Stomach (tissue), 8 donors: ENCODE measurements at regions not wholly inside any gene's neighbourhood (a gene's known extent, or its start where the extent isn't known, plus 50 kb on each side); places are given as distances from the start of the nearest gene placed in this dataset.
"Not testable (repeated sequence)": the region's sequence is repeated elsewhere in the genome, so short reads cannot be mapped to it uniquely, and the experiment has no call there.

Source experiments
- DNase-seq, 2 donors: peaks; one replicate each; pipeline versions ENCODE4 v3.0.0 to v3.0.0-alpha.2; 2013 to 2019
- H3K27ac ChIP-seq, 5 donors: fragments of 200-600 bp in 4 of 5; sonication (generic) in 4 of 5; one replicate each; pipeline ENCODE4 v1.5.1; 2013 to 2019; ENCODE audit warnings: mild to moderate bottlenecking in 1 of 5, moderate library complexity in 1 of 5
- H3K27me3 ChIP-seq, 3 donors: fragments of 200-600 bp; sonication (generic); one replicate each; pipeline ENCODE4 v1.5.1; 2017 to 2019; ENCODE audit warnings: mixed run types in 1 of 3
- H3K36me3 ChIP-seq, 4 donors: fragments of 200-600 bp; sonication (generic); 1 replicate in 3 of 4; 2 replicates in 1 of 4; pipeline ENCODE4 v1.5.1; 2016 to 2019
- H3K4me1 ChIP-seq, 4 donors: fragments of 200-600 bp; sonication (generic); one replicate each; pipeline ENCODE4 v1.5.1; 2016 to 2019
- H3K4me3 ChIP-seq, 4 donors: fragments of 200-600 bp; sonication (generic) in 3 of 4; one replicate each; pipeline ENCODE4 v1.5.1; 2016 to 2019; ENCODE audit warnings: mild to moderate bottlenecking in 1 of 4
- H3K9me3 ChIP-seq, 4 donors: fragments of 200-600 bp; sonication (generic); one replicate each; pipeline ENCODE4 v1.5.1; 2016 to 2019
- EP300 ChIP-seq: sonication (generic); formaldehyde crosslinking; IDR thresholded peaks from one replicate; pipeline ENCODE4 v1.6.1; 2017; ENCODE audit warnings: antibody characterized with exemption
- POLR2A ChIP-seq, 4 donors: fragments of 450-650 bp; IDR thresholded peaks; one replicate each; pipeline ENCODE4 v1.6.1; 2016; ENCODE audit warnings: antibody characterized with exemption in 4 of 4, control low read depth in 2 of 4, mild to moderate bottlenecking in 1 of 4, moderate library complexity in 1 of 4
- POLR2AphosphoS5 ChIP-seq, 3 donors: sonication (generic); formaldehyde crosslinking; IDR thresholded peaks; one replicate each; pipeline ENCODE4 v1.6.1; 2016; ENCODE audit warnings: antibody characterized with exemption in 3 of 3
- WGBS, 5 donors: extraction: QIAGEN DNeasy Blood & Tissue Kit in 3 of 5; methylation state at CpG; one replicate each; pipeline versions ENCODE4 v1.1.5 to v1.1.7; 2013 to 2018; 5-methylcytosine and 5-hydroxymethylcytosine counted together
- intact Hi-C: fragments of 100-400 bp; cut with DNase I; formaldehyde crosslinking; loops from one replicate; pipeline ENCODE4 v1.15.1; 2023; ENCODE audit warnings: low total_unique reads
- TF ChIP-seq, protein P1 (sequence below), 7 experiments: fragments of 450-650 bp in 4 of 7; fragments of 200-600 bp in 3 of 7; sonication (generic) in 3 of 7; IDR thresholded peaks; one replicate each; pipeline ENCODE4 v1.5.1; 2016 to 2019; ENCODE audit warnings: antibody characterized with exemption in 7 of 7, control low read depth in 2 of 7, mild to moderate bottlenecking in 1 of 7
- donor health status: healthy with polysubstance abuse.
- donor health status: Bipolar disorder and iron deficiency.
- donor health status: healthy.

DNA sequence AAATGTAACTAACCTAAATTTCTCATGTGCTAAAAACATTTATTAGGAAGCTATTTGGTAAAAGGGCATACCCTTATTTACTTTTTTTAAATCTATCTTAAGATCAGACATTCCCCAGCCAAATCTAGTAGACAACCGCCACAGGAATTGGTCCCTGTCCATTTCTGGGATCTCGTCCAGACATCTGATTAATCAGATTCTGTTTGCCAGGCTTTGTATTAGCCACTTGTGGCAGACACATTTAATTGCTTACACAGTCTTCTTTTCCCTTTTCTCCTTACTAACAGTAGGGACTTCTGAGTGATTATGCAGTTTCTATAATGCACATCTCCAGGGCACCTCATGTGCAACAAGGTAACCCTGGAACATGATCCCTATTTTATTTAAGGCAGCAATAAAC is 449.0 kb upstream of the RGS18 start:
- no peaks in the 10 kb centered on the region for H3K36me3 ChIP-seq
- H3K4me1 ChIP-seq = no peaks in the 10 kb centered on the region
- intact Hi-C loops = no loop called here
- DNase-seq = no peak
- WGBS, 5 donors = 56 to 65% (median 58%) methylated on average over 2 of the region's 2 CpGs
- H3K27ac ChIP-seq = no peak overlapping the region
- H3K4me3 ChIP-seq = no peak overlapping the region
- H3K27me3 ChIP-seq = no peaks in the 10 kb centered on the region
- no peaks in the 10 kb centered on the region for H3K9me3 ChIP-seq
- TF ChIP-seq POLR2AphosphoS5 (IDR thresholded peaks at IDR 0.05) = no peak
- TF ChIP-seq, protein P1, sequence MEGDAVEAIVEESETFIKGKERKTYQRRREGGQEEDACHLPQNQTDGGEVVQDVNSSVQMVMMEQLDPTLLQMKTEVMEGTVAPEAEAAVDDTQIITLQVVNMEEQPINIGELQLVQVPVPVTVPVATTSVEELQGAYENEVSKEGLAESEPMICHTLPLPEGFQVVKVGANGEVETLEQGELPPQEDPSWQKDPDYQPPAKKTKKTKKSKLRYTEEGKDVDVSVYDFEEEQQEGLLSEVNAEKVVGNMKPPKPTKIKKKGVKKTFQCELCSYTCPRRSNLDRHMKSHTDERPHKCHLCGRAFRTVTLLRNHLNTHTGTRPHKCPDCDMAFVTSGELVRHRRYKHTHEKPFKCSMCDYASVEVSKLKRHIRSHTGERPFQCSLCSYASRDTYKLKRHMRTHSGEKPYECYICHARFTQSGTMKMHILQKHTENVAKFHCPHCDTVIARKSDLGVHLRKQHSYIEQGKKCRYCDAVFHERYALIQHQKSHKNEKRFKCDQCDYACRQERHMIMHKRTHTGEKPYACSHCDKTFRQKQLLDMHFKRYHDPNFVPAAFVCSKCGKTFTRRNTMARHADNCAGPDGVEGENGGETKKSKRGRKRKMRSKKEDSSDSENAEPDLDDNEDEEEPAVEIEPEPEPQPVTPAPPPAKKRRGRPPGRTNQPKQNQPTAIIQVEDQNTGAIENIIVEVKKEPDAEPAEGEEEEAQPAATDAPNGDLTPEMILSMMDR (IDR thresholded peaks at IDR 0.05) = no peak

DNA sequence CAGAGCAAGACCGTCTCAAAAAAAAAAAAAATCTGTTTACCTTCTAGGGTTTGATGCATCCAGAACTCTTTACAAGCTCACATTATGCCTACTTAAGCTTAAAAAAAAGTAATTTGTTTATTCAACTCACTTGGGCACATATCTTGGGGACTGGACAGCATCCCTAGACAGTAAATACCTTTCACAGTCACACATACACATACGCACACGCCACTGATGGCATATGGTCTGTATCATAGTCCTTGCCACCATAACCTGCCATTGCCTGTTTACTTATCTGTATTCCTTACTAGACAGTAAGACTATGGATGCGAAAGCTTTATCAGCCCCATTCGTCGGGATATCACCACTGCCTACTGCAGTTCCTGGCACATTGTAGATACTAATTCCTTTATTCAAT is 446.3 kb upstream of the RGS18 start:
- H3K4me3 ChIP-seq = no peak overlapping the region
- no peaks in the 10 kb centered on the region for H3K4me1 ChIP-seq
- no peak for DNase-seq
- H3K27ac ChIP-seq = no peak overlapping the region
- H3K36me3 ChIP-seq = no peaks in the 10 kb centered on the region
- TF ChIP-seq EP300 (no peak), POLR2AphosphoS5 (IDR thresholded peaks at IDR 0.05) (no peak), POLR2A (IDR thresholded peaks at IDR 0.05) (no peak)
- TF ChIP-seq, protein P1 (IDR thresholded peaks at IDR 0.05) = no peak
- no peaks in the 10 kb centered on the region for H3K9me3 ChIP-seq
- no peaks in the 10 kb centered on the region for H3K27me3 ChIP-seq
- intact Hi-C loops = no loop called here
- WGBS, 5 donors = 77 to 85% (median 82%) methylated on average over 6 of the region's 6 CpGs

DNA sequence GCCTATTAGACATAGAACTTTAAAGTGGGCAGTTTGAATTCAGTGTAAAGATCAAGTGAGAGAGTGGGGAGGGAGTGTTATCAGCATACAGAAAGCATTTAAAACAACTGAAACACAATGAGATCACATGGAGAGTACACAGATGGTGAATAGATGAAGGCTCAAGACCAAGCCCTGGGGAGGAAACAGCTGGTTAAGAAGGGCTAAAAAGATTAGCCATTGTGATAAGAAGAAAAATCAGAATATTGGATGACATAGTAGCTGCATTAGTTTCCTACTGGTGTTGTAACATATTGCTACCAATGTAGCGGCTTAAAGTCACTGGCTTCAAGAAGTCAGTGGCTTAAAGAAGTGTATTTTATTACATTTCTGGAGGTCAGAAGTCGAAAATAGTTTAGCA is 443.4 kb upstream of the RGS18 start:
- no peak overlapping the region for H3K4me3 ChIP-seq
- H3K36me3 ChIP-seq = no peaks in the 10 kb centered on the region
- TF ChIP-seq POLR2AphosphoS5 (IDR thresholded peaks at IDR 0.05) (no peak), EP300 (no peak), POLR2A (IDR thresholded peaks at IDR 0.05) (no peak)
- TF ChIP-seq, protein P1 (IDR thresholded peaks at IDR 0.05) = no peak
- no peaks in the 10 kb centered on the region for H3K4me1 ChIP-seq
- no peaks in the 10 kb centered on the region for H3K9me3 ChIP-seq
- H3K27me3 ChIP-seq = no peaks in the 10 kb centered on the region
- no peak overlapping the region for H3K27ac ChIP-seq
- WGBS, 5 donors = 67 to 81% (median 72%) methylated on average over 2 of the region's 2 CpGs
- intact Hi-C loops = no loop called here
- no peak for DNase-seq

DNA sequence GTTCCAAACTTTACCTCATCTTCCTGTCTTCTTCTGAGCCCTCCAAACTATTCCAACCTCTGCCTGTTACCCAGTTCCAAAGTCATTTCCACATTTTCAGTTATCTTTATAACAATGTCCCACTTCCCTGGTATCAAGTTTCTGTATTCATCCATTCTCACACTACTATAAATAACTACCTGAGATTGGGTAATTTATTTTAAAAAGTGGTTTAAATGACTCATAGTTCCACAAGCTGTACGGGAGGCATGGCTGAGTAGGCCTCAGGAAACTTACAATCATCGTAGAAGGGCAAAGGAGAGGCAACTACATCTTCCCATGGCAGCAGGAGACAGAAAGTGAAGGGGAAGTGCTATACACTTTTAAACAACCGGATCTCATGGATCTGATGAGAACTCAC is 428.5 kb upstream of the RGS18 start:
- Histone ChIP-seq H3K27me3 (no peaks in the 10 kb centered on the region), H3K4me1 (no peaks in the 10 kb centered on the region), H3K4me3 (no peak overlapping the region), H3K27ac (no peak overlapping the region), H3K36me3 (no peaks in the 10 kb centered on the region), H3K9me3 (peaks cover 0 to 8% (median 0%) of the 10 kb centered on the region in 4 donors)
- no peak for TF ChIP-seq POLR2AphosphoS5 (IDR thresholded peaks at IDR 0.05)
- TF ChIP-seq POLR2A (IDR thresholded peaks at IDR 0.05) = no peak
- no peak for TF ChIP-seq EP300
- TF ChIP-seq, protein P1 (IDR thresholded peaks at IDR 0.05) = no peak
- intact Hi-C loops = no loop called here
- DNase-seq = no peak
- WGBS, 5 donors = 67 to 83% (median 73%) methylated on average over 3 of the region's 3 CpGs

DNA sequence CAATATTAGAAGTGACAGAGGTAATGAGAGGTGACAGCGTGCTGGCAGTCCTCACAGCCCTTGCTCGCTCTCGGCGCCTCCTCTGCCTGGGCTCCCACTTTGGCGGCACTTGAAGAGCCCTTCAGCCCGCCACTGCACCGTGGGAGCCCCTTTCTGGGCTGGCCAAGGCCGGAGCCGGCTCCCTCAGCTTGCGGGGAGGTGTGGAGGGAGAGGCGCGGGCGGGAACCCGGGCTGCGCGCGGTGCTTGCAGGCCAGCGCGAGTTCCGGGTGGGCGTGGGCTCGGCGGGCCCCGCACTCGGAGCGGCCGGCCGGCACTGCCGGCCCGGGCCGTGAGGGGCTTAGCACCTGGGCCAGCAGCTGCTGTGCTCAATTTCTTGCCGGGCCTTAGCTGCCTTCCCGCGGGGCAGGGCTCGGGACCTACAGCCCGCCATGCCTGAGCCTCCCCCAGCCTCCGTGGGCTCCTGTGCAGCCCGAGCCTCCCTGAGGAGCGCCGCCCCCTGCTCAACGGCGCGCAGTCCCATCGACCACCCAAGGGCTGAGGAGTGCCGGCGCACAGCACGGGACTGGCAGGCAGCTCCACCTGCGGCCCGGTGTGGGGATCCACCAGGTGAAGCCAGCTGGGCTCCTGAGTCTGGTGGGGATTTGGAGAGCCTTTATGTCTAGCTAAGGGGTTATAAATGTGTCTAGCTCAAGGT is 426.5 kb upstream of the RGS18 start:
- 92 to 97% (median 95%) methylated on average over 16 to 49 of the region's 49 CpGs for WGBS, 5 donors
- H3K27me3 ChIP-seq, H3K36me3 ChIP-seq, H3K4me3 ChIP-seq, H3K4me1 ChIP-seq, H3K27ac ChIP-seq, intact Hi-C loops, DNase-seq, H3K9me3 ChIP-seq: not testable (repeated sequence)
